Stomach (tissue), 8 donors: ENCODE measurements at regions not wholly inside any gene's neighbourhood (a gene's known extent, or its start where the extent isn't known, plus 50 kb on each side); places are given as distances from the start of the nearest gene placed in this dataset.

Experiments used
- DNase-seq, 2 donors: peaks; one replicate each; pipeline versions ENCODE4 v3.0.0 to v3.0.0-alpha.2; 2013 to 2019
- H3K27ac ChIP-seq, 5 donors: fragments of 200-600 bp in 4 of 5; sonication (generic) in 4 of 5; one replicate each; pipeline ENCODE4 v1.5.1; 2013 to 2019; ENCODE audit warnings: mild to moderate bottlenecking in 1 of 5, moderate library complexity in 1 of 5
- H3K27me3 ChIP-seq, 3 donors: fragments of 200-600 bp; sonication (generic); one replicate each; pipeline ENCODE4 v1.5.1; 2017 to 2019; ENCODE audit warnings: mixed run types in 1 of 3
- H3K36me3 ChIP-seq, 4 donors: fragments of 200-600 bp; sonication (generic); 1 replicate in 3 of 4; 2 replicates in 1 of 4; pipeline ENCODE4 v1.5.1; 2016 to 2019
- H3K4me1 ChIP-seq, 4 donors: fragments of 200-600 bp; sonication (generic); one replicate each; pipeline ENCODE4 v1.5.1; 2016 to 2019
- H3K4me3 ChIP-seq, 4 donors: fragments of 200-600 bp; sonication (generic) in 3 of 4; one replicate each; pipeline ENCODE4 v1.5.1; 2016 to 2019; ENCODE audit warnings: mild to moderate bottlenecking in 1 of 4
- H3K9me3 ChIP-seq, 4 donors: fragments of 200-600 bp; sonication (generic); one replicate each; pipeline ENCODE4 v1.5.1; 2016 to 2019
- CTCF ChIP-seq, 7 experiments: fragments of 450-650 bp in 4 of 7; fragments of 200-600 bp in 3 of 7; sonication (generic) in 3 of 7; IDR thresholded peaks; one replicate each; pipeline ENCODE4 v1.5.1; 2016 to 2019; ENCODE audit warnings: antibody characterized with exemption in 7 of 7, control low read depth in 2 of 7, mild to moderate bottlenecking in 1 of 7
- EP300 ChIP-seq: sonication (generic); formaldehyde crosslinking; IDR thresholded peaks from one replicate; pipeline ENCODE4 v1.6.1; 2017; ENCODE audit warnings: antibody characterized with exemption
- POLR2A ChIP-seq, 4 donors: fragments of 450-650 bp; IDR thresholded peaks; one replicate each; pipeline ENCODE4 v1.6.1; 2016; ENCODE audit warnings: antibody characterized with exemption in 4 of 4, control low read depth in 2 of 4, mild to moderate bottlenecking in 1 of 4, moderate library complexity in 1 of 4
- POLR2AphosphoS5 ChIP-seq, 3 donors: sonication (generic); formaldehyde crosslinking; IDR thresholded peaks; one replicate each; pipeline ENCODE4 v1.6.1; 2016; ENCODE audit warnings: antibody characterized with exemption in 3 of 3
- WGBS, 5 donors: extraction: QIAGEN DNeasy Blood & Tissue Kit in 3 of 5; methylation state at CpG; one replicate each; pipeline versions ENCODE4 v1.1.5 to v1.1.7; 2013 to 2018; 5-methylcytosine and 5-hydroxymethylcytosine counted together
- intact Hi-C: fragments of 100-400 bp; cut with DNase I; formaldehyde crosslinking; loops from one replicate; pipeline ENCODE4 v1.15.1; 2023; ENCODE audit warnings: low total_unique reads
- donor health status: healthy with polysubstance abuse.
- donor health status: Bipolar disorder and iron deficiency.
- donor health status: healthy.

- no peak for DNase-seq
- Histone ChIP-seq H3K36me3 (no peaks in the 10 kb centered on the region), H3K9me3 (peaks cover 0 to 5% (median 0%) of the 10 kb centered on the region in 4 donors), H3K4me3 (no peak overlapping the region), H3K27me3 (no peaks in the 10 kb centered on the region), H3K4me1 (peaks cover 6 to 37% (median 31%) of the 10 kb centered on the region in 4 donors), H3K27ac (peak overlapping the region; percentile 74 to 86 (median 79))
- WGBS, 5 donors: 27 to 62% (median 43%) methylated on average over 2 of the region's 2 CpGs
- intact Hi-C loops: no loop called here
- TF ChIP-seq EP300 (no peak), POLR2AphosphoS5 (IDR thresholded peaks at IDR 0.05) (no peak), CTCF (IDR thresholded peaks at IDR 0.05) (no peak), POLR2A (IDR thresholded peaks at IDR 0.05) (no peak)
Observed at GRCh38 chr18:22683786-22684185, 249.3 kb upstream of the RBBP8 start.

DNA sequence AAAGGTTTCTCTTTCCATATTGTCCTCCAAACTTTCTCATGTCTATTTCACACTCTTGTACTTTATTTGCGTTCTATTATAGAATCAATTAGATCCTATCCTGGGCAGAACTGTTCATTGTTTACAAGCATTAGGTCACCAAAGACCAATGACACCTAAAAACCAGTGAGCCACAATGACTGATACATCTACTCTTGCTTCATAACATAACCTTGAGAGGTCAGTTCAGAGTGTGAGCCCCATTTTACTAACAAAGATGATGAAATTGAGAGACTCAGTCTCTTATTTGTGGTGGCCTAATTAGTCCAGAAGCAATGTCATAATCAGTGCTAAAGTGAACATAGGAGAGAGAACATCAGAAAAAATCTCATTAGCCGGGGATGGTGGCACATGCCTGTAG, 248.9 kb upstream of the RBBP8 start:
- intact Hi-C loops: no loop called here
- Histone ChIP-seq H3K9me3 (peaks cover 0 to 5% (median 0%) of the 10 kb centered on the region in 4 donors), H3K4me1 (peaks cover 6 to 34% (median 28%) of the 10 kb centered on the region in 4 donors), H3K36me3 (no peaks in the 10 kb centered on the region), H3K27me3 (no peaks in the 10 kb centered on the region), H3K27ac (peak overlapping the region in 4 of 5 donors; percentile 74 to 81 (median 79)), H3K4me3 (no peak overlapping the region)
- TF ChIP-seq POLR2AphosphoS5 (IDR thresholded peaks at IDR 0.05) (no peak), EP300 (no peak), POLR2A (IDR thresholded peaks at IDR 0.05) (no peak), CTCF (IDR thresholded peaks at IDR 0.05) (no peak)
- whole genome bisulfite sequencing, 5 donors: 87 to 98% (median 95%) methylated on average over 2 of the region's 2 CpGs
- no peak for DNase-seq

GRCh38 chr18:22685788-22686187, 247.3 kb upstream of the RBBP8 start:
- H3K4me1 ChIP-seq: peaks cover 6 to 38% (median 27%) of the 10 kb centered on the region in 4 donors
- no peak overlapping the region for H3K4me3 ChIP-seq
- no peaks in the 10 kb centered on the region for H3K36me3 ChIP-seq
- intact Hi-C loops: no loop called here
- DNase-seq: no peak
- peaks cover 0 to 5% (median 0%) of the 10 kb centered on the region in 4 donors for H3K9me3 ChIP-seq
- H3K27ac ChIP-seq: no peak overlapping the region
- H3K27me3 ChIP-seq: no peaks in the 10 kb centered on the region
- TF ChIP-seq CTCF (IDR thresholded peaks at IDR 0.05): no peak
- no peak for TF ChIP-seq EP300
- TF ChIP-seq POLR2A (IDR thresholded peaks at IDR 0.05): no peak
- TF ChIP-seq POLR2AphosphoS5 (IDR thresholded peaks at IDR 0.05): no peak
- 91 to 96% (median 93%) methylated on average over 2 of the region's 2 CpGs for whole genome bisulfite sequencing, 5 donors

GRCh38 chr18:22687892-22688680, 245.0 kb upstream of the RBBP8 start:
- no peak overlapping the region for H3K27ac ChIP-seq
- no peak overlapping the region for H3K4me3 ChIP-seq
- no peaks in the 10 kb centered on the region for H3K36me3 ChIP-seq
- H3K9me3 ChIP-seq: peaks cover 0 to 5% (median 0%) of the 10 kb centered on the region in 4 donors
- peaks cover 0 to 18% (median 9%) of the 10 kb centered on the region in 4 donors for H3K4me1 ChIP-seq
- no peaks in the 10 kb centered on the region for H3K27me3 ChIP-seq
- 58 to 63% (median 61%) methylated on average over 3 of the region's 3 CpGs for WGBS, 5 donors
- TF ChIP-seq CTCF (IDR thresholded peaks at IDR 0.05): no peak
- TF ChIP-seq POLR2A (IDR thresholded peaks at IDR 0.05): no peak
- TF ChIP-seq EP300: no peak
- TF ChIP-seq POLR2AphosphoS5 (IDR thresholded peaks at IDR 0.05): no peak
- no peak for DNase-seq
- intact Hi-C loops: no loop called here
